Right forelimb (tissue), 1 donor: ENCODE measurements at regions not wholly inside any gene's neighbourhood (a gene's known extent, or its start where the extent isn't known, plus 50 kb on each side); places are given as distances from the start of the nearest gene placed in this dataset.
"Not testable (repeated sequence)": the region's sequence is repeated elsewhere in the genome, so short reads cannot be mapped to it uniquely, and the experiment has no call there.

Experiments
- DNase-seq: peaks from one replicate; pipeline ENCODE4 v3.0.0-alpha.2; 2018

GRCh38 chr11:82045748-82046457 lies 687.8 kb downstream of the FAM181B start:
- DNase-seq: no peak

GRCh38 chr11:82043316-82043715 lies 690.3 kb downstream of the FAM181B start:
- DNase-seq: no peak

DNA sequence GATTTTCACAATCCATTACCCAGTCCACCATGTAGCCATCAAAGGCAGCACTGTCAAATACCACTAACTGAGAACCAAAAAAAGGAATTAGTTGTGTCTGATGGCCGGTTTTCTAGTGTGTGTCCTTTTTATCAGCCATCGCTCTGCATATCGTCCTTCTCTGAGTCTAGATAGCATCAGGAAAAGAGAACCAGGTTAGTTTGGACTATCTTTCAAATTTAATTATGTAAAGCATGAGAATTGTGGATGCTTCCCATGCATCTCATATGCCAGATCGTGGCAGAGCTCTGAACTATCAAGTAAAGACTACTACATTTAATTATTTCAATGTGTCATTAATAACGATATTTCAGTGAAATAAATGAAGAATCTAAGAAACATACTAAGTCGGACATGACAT lies 691.9 kb downstream of the FAM181B start:
- no peak for DNase-seq

DNA sequence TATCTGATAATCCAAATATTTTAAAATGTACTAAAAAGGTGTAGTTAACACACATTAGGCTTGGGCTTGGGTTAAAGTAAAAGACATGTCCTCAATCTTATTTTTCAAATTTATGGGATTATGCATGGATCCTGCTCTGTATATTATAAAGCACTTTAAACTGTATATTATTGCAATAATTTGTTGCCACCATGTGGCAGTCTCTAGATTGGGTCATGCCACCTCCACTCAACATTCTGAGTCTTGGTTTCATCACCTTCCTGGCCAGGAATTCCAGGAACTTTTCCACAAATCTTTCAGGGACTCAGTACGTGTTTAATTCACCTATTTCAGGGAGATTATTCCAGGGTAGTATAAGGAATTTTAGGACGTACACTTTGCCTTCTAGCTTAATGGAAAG lies 695.5 kb downstream of the FAM181B start:
- no peak for DNase-seq

- no peak for DNase-seq
Measured at GRCh38 chr11:82034527-82034926, 699.1 kb downstream of the FAM181B start.

DNA sequence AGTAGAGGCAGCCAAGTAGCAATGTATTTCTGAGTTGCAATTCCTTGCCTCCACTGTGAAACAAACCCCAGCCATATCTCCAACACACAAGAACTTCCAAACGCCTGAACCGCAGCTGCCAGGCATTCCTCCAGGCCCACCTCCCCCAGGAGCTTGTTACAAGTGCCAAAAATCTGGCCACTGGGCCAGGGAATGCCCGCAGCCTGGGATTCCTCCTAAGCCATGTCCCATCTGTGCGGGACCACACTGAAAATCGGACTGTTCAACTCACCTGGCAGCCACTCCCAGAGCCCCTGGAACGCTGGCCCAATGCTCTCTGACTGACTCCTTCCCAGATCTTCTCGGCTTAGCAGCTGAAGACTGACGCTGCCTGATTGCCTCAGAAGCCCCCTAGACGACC lies 706.3 kb downstream of the FAM181B start:
- DNase-seq: not testable (repeated sequence)

- DNase-seq: no peak
Measured at GRCh38 chr11:82024760-82025159, 708.9 kb downstream of the FAM181B start.

GRCh38 chr11:82012276-82012675 lies 721.4 kb downstream of the FAM181B start:
- DNase-seq: no peak

GRCh38 chr11:82009133-82009532 lies 724.5 kb downstream of the FAM181B start:
- DNase-seq: no peak

- DNase-seq: no peak
Measured at GRCh38 chr11:82007521-82007920, 726.1 kb downstream of the FAM181B start.

- no peak for DNase-seq
Measured at GRCh38 chr11:82004537-82005213, 729.0 kb downstream of the FAM181B start.

GRCh38 chr11:82003671-82004515 lies 729.8 kb downstream of the FAM181B start:
- no peak for DNase-seq

GRCh38 chr11:82003024-82003423 lies 730.6 kb downstream of the FAM181B start:
- no peak for DNase-seq

DNA sequence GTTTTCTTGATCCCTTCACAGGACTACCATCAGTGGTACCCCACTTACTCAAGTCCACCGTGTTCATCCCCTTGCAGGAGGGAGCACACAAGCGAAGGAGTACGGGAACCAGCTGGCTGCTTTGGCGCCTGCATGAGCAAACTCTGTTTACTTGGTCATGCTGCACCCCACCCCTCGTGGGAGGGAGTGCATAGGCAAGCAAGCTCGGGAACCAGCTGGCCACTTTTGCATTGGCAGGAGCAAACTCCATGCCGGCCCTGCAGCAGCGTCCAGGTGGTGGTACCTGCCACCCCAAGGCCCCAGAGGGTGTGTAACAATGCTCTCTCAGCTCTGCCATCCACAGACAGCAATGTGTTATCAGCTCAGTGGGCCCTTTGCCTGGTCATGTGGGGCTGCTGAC lies 737.8 kb downstream of the FAM181B start:
- no peak for DNase-seq

GRCh38 chr11:81993755-81994154 lies 739.9 kb downstream of the FAM181B start:
- DNase-seq: no peak

- no peak for DNase-seq
Measured at GRCh38 chr11:81990659-81991443, 742.8 kb downstream of the FAM181B start.

DNA sequence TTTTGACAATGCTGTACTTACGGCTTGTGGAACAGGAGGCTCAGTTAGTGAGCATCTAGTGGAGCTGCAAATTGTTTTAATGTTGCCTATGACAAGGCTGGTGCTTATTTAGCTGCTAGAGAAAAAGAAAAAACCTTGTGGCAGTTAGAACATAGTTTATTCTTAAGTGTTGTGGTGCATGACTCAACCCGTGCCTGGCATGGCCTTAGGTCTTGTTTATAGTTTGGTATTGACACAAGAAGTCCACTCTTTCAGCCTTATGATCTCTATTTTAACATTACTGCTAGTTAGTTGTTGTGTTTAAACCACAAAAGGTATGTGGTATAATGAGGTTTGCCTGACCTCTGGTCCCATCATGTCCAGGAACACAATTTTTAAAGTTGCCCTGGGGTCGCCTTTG lies 744.6 kb downstream of the FAM181B start:
- DNase-seq: no peak

- DNase-seq: no peak
Measured at GRCh38 chr11:81987829-81988472, 745.7 kb downstream of the FAM181B start.

DNA sequence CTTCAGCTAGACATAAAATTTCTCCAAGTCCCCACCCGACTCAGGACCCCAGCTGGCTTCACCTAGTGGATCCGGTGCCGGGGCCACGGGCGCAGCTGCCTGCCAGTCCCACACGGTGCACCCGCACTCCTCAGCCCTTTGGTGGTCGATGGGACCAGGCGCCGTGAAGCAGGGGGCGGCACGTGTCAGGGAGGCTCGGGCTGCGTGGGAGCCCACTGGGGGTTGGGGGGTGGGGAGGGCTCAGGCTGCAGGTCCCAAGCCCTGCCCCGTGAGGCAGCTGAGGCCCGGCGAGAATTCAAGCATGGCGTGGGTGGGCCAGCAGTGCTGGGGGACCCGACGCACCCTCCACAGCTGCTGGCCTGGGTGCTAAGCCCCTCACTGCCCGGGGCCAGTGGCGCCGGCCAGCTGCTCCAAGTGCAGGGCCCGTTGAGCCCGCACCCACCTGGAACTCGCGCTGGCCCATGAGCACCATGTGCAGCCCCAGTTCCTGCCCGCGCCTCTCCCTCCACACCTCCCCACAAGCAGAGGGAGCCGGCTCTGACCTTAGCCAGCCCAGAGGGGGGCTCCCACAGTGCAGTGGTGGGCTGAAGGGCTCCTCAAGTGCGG lies 747.0 kb downstream of the FAM181B start:
- no peak for DNase-seq

GRCh38 chr11:81979448-81979847 lies 754.2 kb downstream of the FAM181B start:
- DNase-seq: no peak

- DNase-seq: no peak
Measured at GRCh38 chr11:81975261-81975900, 758.3 kb downstream of the FAM181B start.
